ENCODE measurements at regions not wholly inside any gene's neighbourhood (a gene's known extent, or its start where the extent isn't known, plus 50 kb on each side); places are given as distances from the start of the nearest gene placed in this dataset.

DNA sequence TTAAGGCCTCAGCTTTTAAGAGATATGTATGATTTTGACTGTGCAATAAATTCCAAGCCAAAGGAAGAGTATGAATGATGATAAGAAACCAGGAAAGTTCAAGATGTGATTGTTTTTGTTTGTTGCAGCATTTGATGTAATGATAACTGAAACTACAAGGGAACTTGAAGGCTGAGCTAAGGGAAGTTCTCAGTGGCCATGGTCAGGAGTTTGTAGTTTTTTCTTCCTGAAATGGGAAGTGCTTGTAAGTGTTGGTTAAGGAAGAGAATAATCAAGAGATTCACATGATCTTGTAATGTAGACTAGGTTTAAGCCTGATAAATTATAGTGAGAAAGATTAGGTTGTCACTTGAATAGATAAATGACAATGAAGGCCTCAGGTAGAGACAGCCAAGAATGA is 53.4 kb downstream of the PTCHD4 start:
- H3K9me3 ChIP-seq: no peaks in the 10 kb centered on the region
- TF ChIP-seq, protein P1, sequence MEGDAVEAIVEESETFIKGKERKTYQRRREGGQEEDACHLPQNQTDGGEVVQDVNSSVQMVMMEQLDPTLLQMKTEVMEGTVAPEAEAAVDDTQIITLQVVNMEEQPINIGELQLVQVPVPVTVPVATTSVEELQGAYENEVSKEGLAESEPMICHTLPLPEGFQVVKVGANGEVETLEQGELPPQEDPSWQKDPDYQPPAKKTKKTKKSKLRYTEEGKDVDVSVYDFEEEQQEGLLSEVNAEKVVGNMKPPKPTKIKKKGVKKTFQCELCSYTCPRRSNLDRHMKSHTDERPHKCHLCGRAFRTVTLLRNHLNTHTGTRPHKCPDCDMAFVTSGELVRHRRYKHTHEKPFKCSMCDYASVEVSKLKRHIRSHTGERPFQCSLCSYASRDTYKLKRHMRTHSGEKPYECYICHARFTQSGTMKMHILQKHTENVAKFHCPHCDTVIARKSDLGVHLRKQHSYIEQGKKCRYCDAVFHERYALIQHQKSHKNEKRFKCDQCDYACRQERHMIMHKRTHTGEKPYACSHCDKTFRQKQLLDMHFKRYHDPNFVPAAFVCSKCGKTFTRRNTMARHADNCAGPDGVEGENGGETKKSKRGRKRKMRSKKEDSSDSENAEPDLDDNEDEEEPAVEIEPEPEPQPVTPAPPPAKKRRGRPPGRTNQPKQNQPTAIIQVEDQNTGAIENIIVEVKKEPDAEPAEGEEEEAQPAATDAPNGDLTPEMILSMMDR (IDR thresholded peaks at IDR 0.05 in 8 of 11, conservative IDR thresholded peaks at IDR 0.05 in 3 of 11): no peak
- no peak for TF ChIP-seq POLR2A (IDR thresholded peaks at IDR 0.05)
- no peak for TF ChIP-seq POLR2AphosphoS5 (IDR thresholded peaks at IDR 0.05)
- DNase-seq: no peak
- no peaks in the 10 kb centered on the region for H3K27me3 ChIP-seq (replicated peaks in 1 of 7)
- intact Hi-C loops (cut with DNase I; ENCODE audit: low total_unique reads): no loop called here
- no peak overlapping the region for H3K27ac ChIP-seq
- no peaks in the 10 kb centered on the region for H3K4me1 ChIP-seq
- H3K4me3 ChIP-seq: no peak overlapping the region
- no peaks in the 10 kb centered on the region for H3K36me3 ChIP-seq

- no peak for DNase-seq
- H3K27me3 ChIP-seq (replicated peaks in 1 of 7): no peaks in the 10 kb centered on the region
- no peak overlapping the region for H3K4me3 ChIP-seq
- TF ChIP-seq POLR2A (IDR thresholded peaks at IDR 0.05) (no peak), POLR2AphosphoS5 (IDR thresholded peaks at IDR 0.05) (no peak)
- TF ChIP-seq, protein P1 (IDR thresholded peaks at IDR 0.05 in 8 of 11, conservative IDR thresholded peaks at IDR 0.05 in 3 of 11): no peak
- H3K36me3 ChIP-seq: no peaks in the 10 kb centered on the region
- no peak overlapping the region for H3K27ac ChIP-seq
- WGBS, 5 donors: 11 to 29% (median 20%) methylated on average over 2 of the region's 2 CpGs
- H3K4me1 ChIP-seq: no peaks in the 10 kb centered on the region
- intact Hi-C loops (cut with DNase I; ENCODE audit: low total_unique reads): no loop called here
- no peaks in the 10 kb centered on the region for H3K9me3 ChIP-seq
Measured at GRCh38 chr6:48048451-48049146, 62.4 kb downstream of the PTCHD4 start.

- no peak for TF ChIP-seq POLR2AphosphoS5 (IDR thresholded peaks at IDR 0.05)
- no peak for TF ChIP-seq POLR2A (IDR thresholded peaks at IDR 0.05)
- TF ChIP-seq, protein P1 (IDR thresholded peaks at IDR 0.05 in 8 of 11, conservative IDR thresholded peaks at IDR 0.05 in 3 of 11): no peak
- no peak for DNase-seq
- Histone ChIP-seq H3K4me1 (no peaks in the 10 kb centered on the region), H3K27me3 (replicated peaks in 1 of 7) (no peaks in the 10 kb centered on the region), H3K9me3 (no peaks in the 10 kb centered on the region), H3K36me3 (no peaks in the 10 kb centered on the region), H3K27ac (no peak overlapping the region), H3K4me3 (no peak overlapping the region)
- intact Hi-C loops (cut with DNase I; ENCODE audit: low total_unique reads): no loop called here
- WGBS, 5 donors: 54 to 81% (median 62%) methylated on average over 2 of the region's 2 CpGs
Measured at GRCh38 chr6:48041894-48042293, 69.1 kb downstream of the PTCHD4 start.

DNA sequence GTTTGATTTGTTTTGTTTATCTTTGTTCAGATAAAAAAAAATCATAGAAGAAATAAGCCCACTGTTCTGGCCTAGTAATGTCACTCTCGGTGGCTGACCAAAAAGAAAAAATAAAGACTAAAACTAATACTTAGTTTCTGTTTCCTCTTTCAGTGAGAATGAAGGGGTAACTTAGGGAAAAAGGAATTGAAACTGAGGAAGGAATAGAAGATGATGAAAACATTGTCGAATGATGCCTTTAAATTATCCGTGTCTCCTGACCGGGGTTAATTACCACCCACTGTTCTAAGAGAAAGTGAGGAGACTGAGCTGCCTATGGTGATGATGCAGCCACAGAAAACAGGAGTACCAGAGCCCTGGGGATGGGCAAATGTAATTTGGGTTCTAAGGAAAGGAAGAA is 73.1 kb downstream of the PTCHD4 start:
- Histone ChIP-seq H3K27me3 (replicated peaks in 1 of 7) (no peaks in the 10 kb centered on the region), H3K9me3 (no peaks in the 10 kb centered on the region), H3K4me1 (no peaks in the 10 kb centered on the region), H3K27ac (no peak overlapping the region), H3K4me3 (no peak overlapping the region), H3K36me3 (no peaks in the 10 kb centered on the region)
- TF ChIP-seq POLR2AphosphoS5 (IDR thresholded peaks at IDR 0.05): no peak
- no peak for TF ChIP-seq POLR2A (IDR thresholded peaks at IDR 0.05)
- TF ChIP-seq, protein P1 (IDR thresholded peaks at IDR 0.05 in 8 of 11, conservative IDR thresholded peaks at IDR 0.05 in 3 of 11): no peak
- no peak for DNase-seq
- intact Hi-C loops (cut with DNase I; ENCODE audit: low total_unique reads): no loop called here
- 55 to 72% (median 60%) methylated on average over 4 of the region's 4 CpGs for WGBS, 5 donors
